ENCODE measurements at regions not wholly inside any gene's neighbourhood (a gene's known extent, or its start where the extent isn't known, plus 50 kb on each side); places are given as distances from the start of the nearest gene placed in this dataset.

- no peaks in the 10 kb centered on the region for H3K36me3 ChIP-seq (ENCODE audit: control insufficient read depth in 2 of 2, extremely low read depth in 1 of 2, insufficient read depth in 2 of 2, low read length in 2 of 2)
- DNase-seq (ENCODE audit: low read depth, low spot score) (no peak), FAIRE-seq (no peak)
- no peak overlapping the region for H3K4me2 ChIP-seq (ENCODE audit: insufficient read depth, low read length)
- no TSS peak for BruUV-seq (replicated peaks)
- no peaks in the 10 kb centered on the region for H4K20me1 ChIP-seq (replicated peaks; ENCODE audit: control insufficient read depth, extremely low read depth, insufficient read depth, low read length)
- H3K27ac ChIP-seq (ENCODE audit: insufficient read depth, low read depth, low read length), result no peak overlapping the region
- no peak for TF ChIP-seq FOS (IDR thresholded peaks at IDR 0.05; ENCODE audit: borderline replicate concordance, insufficient read depth, low read length)
- TF ChIP-seq, protein P1, sequence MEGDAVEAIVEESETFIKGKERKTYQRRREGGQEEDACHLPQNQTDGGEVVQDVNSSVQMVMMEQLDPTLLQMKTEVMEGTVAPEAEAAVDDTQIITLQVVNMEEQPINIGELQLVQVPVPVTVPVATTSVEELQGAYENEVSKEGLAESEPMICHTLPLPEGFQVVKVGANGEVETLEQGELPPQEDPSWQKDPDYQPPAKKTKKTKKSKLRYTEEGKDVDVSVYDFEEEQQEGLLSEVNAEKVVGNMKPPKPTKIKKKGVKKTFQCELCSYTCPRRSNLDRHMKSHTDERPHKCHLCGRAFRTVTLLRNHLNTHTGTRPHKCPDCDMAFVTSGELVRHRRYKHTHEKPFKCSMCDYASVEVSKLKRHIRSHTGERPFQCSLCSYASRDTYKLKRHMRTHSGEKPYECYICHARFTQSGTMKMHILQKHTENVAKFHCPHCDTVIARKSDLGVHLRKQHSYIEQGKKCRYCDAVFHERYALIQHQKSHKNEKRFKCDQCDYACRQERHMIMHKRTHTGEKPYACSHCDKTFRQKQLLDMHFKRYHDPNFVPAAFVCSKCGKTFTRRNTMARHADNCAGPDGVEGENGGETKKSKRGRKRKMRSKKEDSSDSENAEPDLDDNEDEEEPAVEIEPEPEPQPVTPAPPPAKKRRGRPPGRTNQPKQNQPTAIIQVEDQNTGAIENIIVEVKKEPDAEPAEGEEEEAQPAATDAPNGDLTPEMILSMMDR (IDR thresholded peaks at IDR 0.05; ENCODE audit: extremely low read depth in 1 of 2, insufficient read depth in 1 of 2, low read depth in 1 of 2, low read length in 2 of 2), result no peak
- ChIA-PET POLR2A (no interaction called here), CTCF (no interaction called here)
- no peaks in the 10 kb centered on the region for H3K9me1 ChIP-seq (replicated peaks; ENCODE audit: control insufficient read depth, extremely low read depth, insufficient read depth, low read length)
- no peak overlapping the region for H3K9ac ChIP-seq (replicated peaks; ENCODE audit: extremely low read depth, insufficient read depth, low read length)
- dilution Hi-C loops (cut with MboI; ENCODE audit: extremely low pct_ligation_motif_present, low sequenced_read_pairs) (no loop called here), intact Hi-C loops (cut with micrococcal nuclease) (no loop called here)
- H3K27me3 ChIP-seq (ENCODE audit: control insufficient read depth in 2 of 2, insufficient read depth in 2 of 2, low read length in 2 of 2), result no peaks in the 10 kb centered on the region
- peaks cover 3% of the 10 kb centered on the region for H3K9me3 ChIP-seq (replicated peaks; ENCODE audit: control insufficient read depth, insufficient read depth, low read length)
- H3K79me2 ChIP-seq (ENCODE audit: control insufficient read depth, insufficient read depth, low read length), result no peaks in the 10 kb centered on the region
- H3K4me1 ChIP-seq (ENCODE audit: control insufficient read depth, extremely low read depth, insufficient read depth, low read length), result no peaks in the 10 kb centered on the region
- H2AFZ ChIP-seq (ENCODE audit: low read depth, low read length), result no peak overlapping the region
- no peak overlapping the region for H3K4me3 ChIP-seq (replicated peaks in 1 of 3; ENCODE audit: insufficient read depth in 1 of 3, low read depth in 1 of 3, low read length in 3 of 3)
Measured at GRCh38 chr2:139359818-139360217, 579.6 kb upstream of the NXPH2 start.

- FAIRE-seq (no peak), DNase-seq (ENCODE audit: low read depth, low spot score) (no peak)
- no peak overlapping the region for H3K9ac ChIP-seq (replicated peaks; ENCODE audit: extremely low read depth, insufficient read depth, low read length)
- no peak overlapping the region for H3K27ac ChIP-seq (ENCODE audit: insufficient read depth, low read depth, low read length)
- H3K36me3 ChIP-seq (ENCODE audit: control insufficient read depth in 2 of 2, extremely low read depth in 1 of 2, insufficient read depth in 2 of 2, low read length in 2 of 2), result no peaks in the 10 kb centered on the region
- dilution Hi-C loops (cut with MboI; ENCODE audit: extremely low pct_ligation_motif_present, low sequenced_read_pairs) (no loop called here), intact Hi-C loops (cut with micrococcal nuclease) (no loop called here)
- no TSS peak for BruUV-seq (replicated peaks)
- H3K4me1 ChIP-seq (ENCODE audit: control insufficient read depth, extremely low read depth, insufficient read depth, low read length), result no peaks in the 10 kb centered on the region
- no peak for TF ChIP-seq POLR2AphosphoS5 (IDR thresholded peaks at IDR 0.05; ENCODE audit: insufficient read depth, low read depth, low read length)
- TF ChIP-seq, protein P1 (IDR thresholded peaks at IDR 0.05; ENCODE audit: extremely low read depth in 1 of 2, insufficient read depth in 1 of 2, low read depth in 1 of 2, low read length in 2 of 2), result no peak
- no peak for TF ChIP-seq MYC (IDR thresholded peaks at IDR 0.05; ENCODE audit: low read depth, low read length)
- TF ChIP-seq GATA2 (IDR thresholded peaks at IDR 0.05; ENCODE audit: insufficient read depth, insufficient read length, low read depth, low read length), result no peak
- TF ChIP-seq FOS (IDR thresholded peaks at IDR 0.05; ENCODE audit: borderline replicate concordance, insufficient read depth, low read length), result no peak
- no peak for TF ChIP-seq EZH2 (IDR thresholded peaks at IDR 0.05; ENCODE audit: borderline replicate concordance, low read depth, low read length, severe bottlenecking)
- no peak for TF ChIP-seq JUN (IDR thresholded peaks at IDR 0.05; ENCODE audit: borderline replicate concordance, insufficient read depth, insufficient read length, low read depth)
- no peak for TF ChIP-seq POLR2A (IDR thresholded peaks at IDR 0.05; ENCODE audit: low read depth, low read length)
- no peak for TF ChIP-seq MAX (IDR thresholded peaks at IDR 0.05; ENCODE audit: insufficient read depth, insufficient read length)
- H3K27me3 ChIP-seq (ENCODE audit: control insufficient read depth in 2 of 2, insufficient read depth in 2 of 2, low read length in 2 of 2), result no peaks in the 10 kb centered on the region
- ChIA-PET POLR2A (no interaction called here), CTCF (no interaction called here)
- no peak overlapping the region for H3K4me2 ChIP-seq (ENCODE audit: insufficient read depth, low read length)
- no peaks in the 10 kb centered on the region for H3K9me1 ChIP-seq (replicated peaks; ENCODE audit: control insufficient read depth, extremely low read depth, insufficient read depth, low read length)
- no peaks in the 10 kb centered on the region for H4K20me1 ChIP-seq (replicated peaks; ENCODE audit: control insufficient read depth, extremely low read depth, insufficient read depth, low read length)
- no peak overlapping the region for H3K4me3 ChIP-seq (replicated peaks in 1 of 3; ENCODE audit: insufficient read depth in 1 of 3, low read depth in 1 of 3, low read length in 3 of 3)
- no peaks in the 10 kb centered on the region for H3K79me2 ChIP-seq (ENCODE audit: control insufficient read depth, insufficient read depth, low read length)
- no peak overlapping the region for H2AFZ ChIP-seq (ENCODE audit: low read depth, low read length)
- H3K9me3 ChIP-seq (replicated peaks; ENCODE audit: control insufficient read depth, insufficient read depth, low read length), result peaks cover 7% of the 10 kb centered on the region
Measured at GRCh38 chr2:139357972-139358371, 577.8 kb upstream of the NXPH2 start.
